Activated CD4-positive, alpha-beta T cell treated with anti-CD3 and anti-CD28 coated beads, Interleukin-10, Interleukin-2, amounts not matched to agents 100 ng/mL and 50 ng/mL, durations not matched to agents 16 hours and 8 hours (primary cell): ENCODE measurements at regions not wholly inside any gene's neighbourhood (a gene's known extent, or its start where the extent isn't known, plus 50 kb on each side); places are given as distances from the start of the nearest gene placed in this dataset.
A peak's percentile ranks its signal among the peaks of the same experiment; 100 is the strongest.

Experiments
- DNase-seq: peaks from one replicate; pipeline ENCODE4 v3.0.0-alpha.2; 2020

DNA sequence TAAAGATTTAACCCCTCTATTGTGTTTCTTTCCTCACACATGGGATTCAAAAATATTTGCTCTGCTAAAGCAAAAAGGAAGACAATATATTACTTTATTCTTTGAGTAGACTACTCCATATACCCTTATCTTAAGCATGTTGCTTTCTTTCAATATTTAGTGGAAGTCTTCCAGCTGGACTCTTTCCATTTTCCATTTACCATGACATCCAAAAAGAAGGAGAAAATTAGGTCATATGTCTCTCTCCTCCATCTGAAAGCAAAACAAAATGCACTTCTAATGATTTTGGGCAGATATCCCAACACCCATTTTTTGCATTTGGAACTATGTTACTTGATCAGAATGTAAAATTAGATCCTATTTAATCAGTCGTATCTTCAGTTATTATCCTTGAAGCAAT, 1336.5 kb downstream of the PCDH19 start:
- no peak for DNase-seq

DNA sequence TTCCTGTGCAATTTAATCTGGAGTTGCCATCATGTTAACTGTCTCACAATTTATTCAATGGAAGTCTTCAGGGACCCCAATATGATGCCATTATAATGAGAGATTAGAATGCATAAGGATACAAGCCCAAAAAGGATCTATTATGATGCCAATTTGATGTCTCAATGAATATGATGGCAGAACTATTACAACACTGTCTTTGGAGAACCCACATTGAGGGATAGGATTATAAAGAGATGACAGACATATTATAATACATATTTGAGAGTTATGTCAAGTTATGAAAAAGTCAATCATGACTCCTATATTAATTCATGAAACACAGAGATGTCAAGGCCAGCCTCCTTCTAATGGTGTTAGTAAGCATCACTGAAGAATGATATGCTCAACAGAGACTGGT, 1358.4 kb downstream of the PCDH19 start:
- no peak for DNase-seq

DNA sequence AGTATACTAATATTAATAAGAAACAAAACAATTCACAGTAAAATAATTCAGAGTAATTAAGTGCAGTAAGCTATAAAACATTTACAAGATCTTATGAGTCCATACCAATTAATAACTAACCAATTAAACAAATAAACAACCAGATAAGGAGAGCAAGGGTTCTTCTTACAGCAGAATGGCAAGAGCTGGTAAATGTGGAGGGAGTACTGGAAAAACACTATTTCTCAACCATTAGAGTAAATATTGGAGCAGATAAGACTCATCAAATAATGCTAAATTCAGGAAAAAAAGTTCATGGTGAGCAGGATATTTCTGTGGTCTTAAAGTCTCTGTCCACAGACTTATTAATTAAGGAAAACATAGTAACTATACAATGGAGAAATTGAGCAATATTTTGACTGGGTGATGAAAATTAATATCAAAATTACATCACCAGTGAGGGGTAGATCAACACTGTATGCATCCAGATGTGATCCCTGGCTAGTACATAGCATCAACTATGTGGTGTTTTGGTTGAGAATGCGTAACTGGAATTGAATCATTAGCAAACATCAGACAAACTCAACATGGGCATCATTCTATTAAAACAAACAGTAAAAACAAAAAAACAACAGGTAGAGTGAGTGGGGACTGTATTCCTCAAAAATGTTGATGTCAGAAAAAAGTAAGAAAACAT, 1376.7 kb downstream of the PCDH19 start:
- DNase-seq: no peak

DNA sequence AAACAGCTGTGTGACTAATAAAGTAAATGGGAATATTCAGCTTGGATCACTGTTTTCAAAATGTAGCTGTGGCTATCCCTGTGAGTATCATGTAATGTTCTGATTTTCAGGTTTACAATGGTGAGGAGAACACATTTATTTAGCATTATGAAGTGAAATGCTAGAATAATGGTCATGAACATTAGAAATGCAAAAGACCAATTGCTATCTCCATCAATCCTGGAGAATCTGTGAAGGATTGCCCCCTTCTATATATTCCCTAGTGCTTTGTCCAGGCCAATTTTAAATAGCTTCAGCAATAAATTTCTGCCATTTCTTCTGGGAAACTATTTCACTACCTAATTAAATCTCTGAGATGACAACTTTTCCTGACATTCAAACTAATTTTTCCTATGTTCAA, 1399.1 kb downstream of the PCDH19 start:
- DNase-seq: no peak

DNA sequence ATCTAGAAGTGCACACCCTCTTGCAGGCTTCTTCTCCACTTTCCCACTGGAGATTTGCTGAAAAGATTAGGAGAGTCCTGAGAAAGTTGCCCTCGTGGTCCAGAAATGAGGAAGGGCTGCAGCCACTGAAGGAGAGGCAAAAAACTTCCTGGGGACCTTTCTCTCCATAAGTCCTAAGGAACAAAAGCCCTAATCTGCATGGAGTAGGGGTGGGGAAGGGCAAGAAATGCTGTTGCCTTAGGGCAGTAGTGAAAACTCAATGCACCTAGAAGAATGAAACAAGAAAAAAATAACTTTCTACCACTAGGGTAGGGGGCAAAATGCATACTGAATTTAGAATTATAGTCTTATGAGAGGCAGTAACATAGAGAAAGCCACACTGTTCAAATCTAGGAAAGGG, 1408.8 kb downstream of the PCDH19 start:
- no peak for DNase-seq

DNA sequence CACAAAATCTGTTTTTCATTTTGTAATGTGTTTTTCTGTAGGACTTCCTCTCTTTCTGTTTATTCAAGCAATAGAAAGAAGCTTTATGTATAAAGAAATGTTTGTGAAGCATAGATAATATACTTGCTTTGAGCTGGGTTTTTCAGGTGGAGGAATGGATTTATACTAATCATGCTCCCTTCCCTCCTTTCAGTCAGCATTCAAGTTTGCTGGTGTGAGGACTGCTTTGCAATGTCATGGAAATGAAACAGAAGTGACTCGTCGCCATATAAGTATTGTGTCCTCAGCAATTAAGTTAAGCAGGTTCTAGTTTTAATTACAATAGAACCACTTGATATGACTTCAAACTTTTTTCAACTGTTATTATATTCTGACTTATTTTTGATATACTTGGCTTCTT, 1447.1 kb downstream of the PCDH19 start:
- DNase-seq: no peak

GRCh38 chrX:98956014-98956413, 1454.1 kb downstream of the PCDH19 start:
- no peak for DNase-seq

GRCh38 chrX:98939456-98939855, 1470.6 kb downstream of the PCDH19 start:
- no peak for DNase-seq

DNA sequence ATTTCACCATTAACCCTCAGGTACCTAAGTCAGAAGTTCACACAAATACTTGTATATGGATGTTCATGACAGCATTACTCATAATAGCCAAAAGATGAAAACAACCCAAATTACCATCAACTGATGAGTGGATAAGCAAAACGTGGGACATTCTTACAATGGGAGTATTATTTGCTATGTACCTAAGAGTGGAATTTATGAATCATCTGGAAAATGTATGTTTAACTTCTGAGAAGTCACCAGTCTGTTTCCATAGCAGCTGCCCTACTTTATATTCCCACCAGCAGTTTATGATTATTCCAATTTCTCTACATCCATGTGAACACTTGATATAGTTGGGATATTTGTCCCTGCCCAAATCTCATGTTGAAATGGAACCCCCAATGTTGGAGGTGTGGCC, 1478.9 kb downstream of the PCDH19 start:
- no peak for DNase-seq

DNA sequence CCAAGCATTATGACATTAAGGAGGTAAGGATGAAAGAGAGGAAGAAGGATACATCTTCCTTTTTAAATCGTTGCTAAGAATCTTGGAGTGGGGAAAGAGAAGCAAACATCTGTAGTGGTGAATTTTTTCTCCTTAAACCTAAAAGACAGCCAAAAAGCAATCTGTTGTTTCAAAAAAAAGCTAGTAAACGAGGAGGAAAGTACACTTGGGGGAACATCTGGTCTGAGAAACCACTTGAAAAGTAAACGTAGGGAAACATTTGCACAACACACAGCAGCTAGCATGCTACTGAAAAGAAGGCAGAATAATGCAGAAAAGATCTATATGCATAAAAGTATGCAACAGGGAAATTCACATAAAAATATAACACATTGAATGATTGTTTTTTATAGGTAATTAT, 1485.6 kb downstream of the PCDH19 start:
- no peak for DNase-seq

GRCh38 chrX:98897191-98897590, 1512.9 kb downstream of the PCDH19 start:
- DNase-seq: no peak

DNA sequence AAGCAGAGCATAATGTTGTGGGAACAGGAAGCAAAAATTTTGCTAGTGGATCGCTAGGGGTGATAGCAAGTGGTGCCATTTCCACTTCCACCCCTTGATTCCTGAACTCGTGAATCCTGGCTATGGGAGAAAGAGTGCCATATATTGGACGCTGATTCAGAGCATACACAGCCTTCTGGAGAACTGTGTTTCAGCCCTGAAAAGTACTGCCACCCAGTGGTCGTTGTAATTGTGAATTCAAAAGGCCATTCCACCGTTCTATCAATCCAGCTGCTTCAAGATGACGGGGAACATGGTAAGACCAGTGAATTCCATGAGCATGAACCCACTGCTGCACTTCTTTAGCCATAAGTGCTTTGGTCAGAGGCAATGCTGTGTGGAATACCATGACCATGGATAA, 1559.4 kb downstream of the PCDH19 start:
- peak; percentile 18 for DNase-seq
